ENCODE measurements at regions not wholly inside any gene's neighbourhood (a gene's known extent, or its start where the extent isn't known, plus 50 kb on each side); places are given as distances from the start of the nearest gene placed in this dataset.

- no peaks in the 10 kb centered on the region for H3K27me3 ChIP-seq (ENCODE audit: control insufficient read depth, insufficient read depth, low read length)
- H3K9me3 ChIP-seq (ENCODE audit: control insufficient read depth, insufficient read depth, low read length), result no peaks in the 10 kb centered on the region
- H3K9ac ChIP-seq (ENCODE audit: low read depth, low read length), result 0 out of 2 replicates have a peak overlapping the region, but pooled peaks have one; percentile 26
- H3K4ac ChIP-seq (ENCODE audit: low read depth, low read length), result peak overlapping the region; percentile 90
- H3K4me2 ChIP-seq (ENCODE audit: low read depth, low read length), result peak overlapping the region; percentile 20; the same call in 1 of the 2 replicates
- TF ChIP-seq CEBPB (IDR thresholded peaks at IDR 0.05; ENCODE audit: low read depth, low read length) (no peak), BHLHE40 (IDR thresholded peaks at IDR 0.05; ENCODE audit: low read depth, low read length) (no peak), MXI1 (IDR thresholded peaks at IDR 0.05; ENCODE audit: borderline replicate concordance, low read depth, low read length) (no peak), RAD21 (IDR thresholded peaks at IDR 0.05; ENCODE audit: low read length) (no peak), RCOR1 (IDR thresholded peaks at IDR 0.05; ENCODE audit: insufficient replicate concordance, low read length) (no peak)
- TF ChIP-seq, protein P1, sequence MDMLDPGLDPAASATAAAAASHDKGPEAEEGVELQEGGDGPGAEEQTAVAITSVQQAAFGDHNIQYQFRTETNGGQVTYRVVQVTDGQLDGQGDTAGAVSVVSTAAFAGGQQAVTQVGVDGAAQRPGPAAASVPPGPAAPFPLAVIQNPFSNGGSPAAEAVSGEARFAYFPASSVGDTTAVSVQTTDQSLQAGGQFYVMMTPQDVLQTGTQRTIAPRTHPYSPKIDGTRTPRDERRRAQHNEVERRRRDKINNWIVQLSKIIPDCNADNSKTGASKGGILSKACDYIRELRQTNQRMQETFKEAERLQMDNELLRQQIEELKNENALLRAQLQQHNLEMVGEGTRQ (IDR thresholded peaks at IDR 0.05; ENCODE audit: low read depth, low read length), result no peak
- ChIA-PET POLR2A (ENCODE audit: unreplicated experiment) (no interaction called here), CTCF (interaction anchor here (0.6 to 1.1 kb wide), 2 partner anchors 14 to 320 kb away, joined by 3 read pairs; no protein-coding TSS in a partner anchor)
- DNase-seq (no peak), ATAC-seq (ENCODE audit: low read depth) (no peak)
- H3K9me1 ChIP-seq (ENCODE audit: insufficient read depth, low read length), result peaks cover 7% of the 10 kb centered on the region
- H3K4me1 ChIP-seq (ENCODE audit: control insufficient read depth, insufficient read depth, low read length), result peaks cover 22% of the 10 kb centered on the region
- peak overlapping the region; percentile 84 for H4K91ac ChIP-seq (ENCODE audit: insufficient read depth, low read depth, low read length)
- dilution Hi-C loops (cut with HindIII; ENCODE audit: low sequenced_read_pairs, unreplicated experiment) (no loop called here), in situ Hi-C loops (cut with MboI; ENCODE audit: low sequenced_read_pairs) (no loop called here), intact Hi-C loops (cut with micrococcal nuclease) (no loop called here)
- H3K18ac ChIP-seq (ENCODE audit: low read depth, low read length), result peak overlapping the region; percentile 87
- peak overlapping the region; percentile 90 for H3K27ac ChIP-seq (ENCODE audit: insufficient read depth, low read length)
- H3K4me3 ChIP-seq (ENCODE audit: insufficient read depth, low read depth, low read length), result no peak overlapping the region
- peak overlapping the region; percentile 97; the same call in 2 of the 3 replicates for H2BK15ac ChIP-seq (ENCODE audit: low read depth, low read length)
- peak overlapping the region; percentile 91 for H2BK20ac ChIP-seq (ENCODE audit: low read depth, low read length)
- peak overlapping the region; percentile 37 to 88 for H4K8ac ChIP-seq (ENCODE audit: low read depth in 2 of 2, low read length in 2 of 2)
- no peaks in the 10 kb centered on the region for H3K36me3 ChIP-seq (ENCODE audit: control insufficient read depth, insufficient read depth, low read length)
- peak overlapping the region; percentile 95 for H2BK5ac ChIP-seq (ENCODE audit: low read depth, low read length, poor library complexity, severe bottlenecking)
- peak overlapping the region; percentile 98 for H2AK5ac ChIP-seq (ENCODE audit: low read depth, low read length)
- no TSS peak for BruUV-seq (replicated peaks)
- peak overlapping the region; percentile 41; the same call in 1 of the 2 replicates for H3K56ac ChIP-seq (ENCODE audit: extremely low read depth, insufficient read depth, low read length)
- peak overlapping the region; percentile 70 for H3K14ac ChIP-seq (replicated peaks; ENCODE audit: low read depth, low read length)
- peak overlapping the region; percentile 65 for H2AK9ac ChIP-seq (replicated peaks; ENCODE audit: low read depth, low read length, poor library complexity)
- peak overlapping the region; percentile 73 for H2AFZ ChIP-seq (replicated peaks; ENCODE audit: low read length, poor library complexity)
- H4K5ac ChIP-seq (ENCODE audit: low read depth, low read length), result peak overlapping the region; percentile 77
- H2BK120ac ChIP-seq (ENCODE audit: low read depth, low read length), result peak overlapping the region; percentile 88
- H3K23ac ChIP-seq (ENCODE audit: low read depth, low read length), result peak overlapping the region; percentile 21; the same call in 1 of the 2 replicates
- no peaks in the 10 kb centered on the region for H4K20me1 ChIP-seq (ENCODE audit: insufficient read depth, low read length)
- WGBS, 2 experiments (ENCODE audit: extremely low coverage in 2 of 2, insufficient read length in 1 of 2), result no CpG with 5 or more reads among the region's 5 CpGs
- 0 out of 4 replicates have a peak, but pooled peaks cover 0 to 6% of the 10 kb centered on the region in 2 experiments for H3K79me1 ChIP-seq (ENCODE audit: low read depth in 1 of 2, low read length in 2 of 2)
Measured at GRCh38 chr13:33520468-33520839, 234.9 kb upstream of the STARD13 start.

All from IMR-90 (cell line).